Lung (tissue), 11 donors: ENCODE measurements at regions not wholly inside any gene's neighbourhood (a gene's known extent, or its start where the extent isn't known, plus 50 kb on each side); places are given as distances from the start of the nearest gene placed in this dataset.

Experiments used
- ATAC-seq: fragments of 200-7000 bp; cut with Tn5 transposase; one replicate; pipeline ENCODE4 v1.9.1; 2020; ENCODE audit warnings: moderate number of reproducible peaks; ENCODE audit not compliant: insufficient read depth, low FRiP score
- DNase-seq, 3 donors: peaks; one replicate each; pipeline ENCODE4 v3.0.0-alpha.2; 2013 to 2017
- H3K27ac ChIP-seq, 2 donors: one replicate each; pipeline ENCODE4 v1.5.1; 2013; ENCODE audit warnings: mild to moderate bottlenecking in 2 of 2, moderate library complexity in 2 of 2, control low read depth in 1 of 2, inconsistent platforms in 1 of 2, low read depth in 1 of 2, low read length in 1 of 2
- H3K27me3 ChIP-seq, 3 donors: one replicate each; pipeline ENCODE4 v1.5.1; 2013; ENCODE audit warnings: low read length in 2 of 3; ENCODE audit not compliant: control insufficient read depth in 3 of 3, insufficient read depth in 3 of 3
- H3K36me3 ChIP-seq, 4 donors: one replicate each; pipeline ENCODE4 v1.5.1; 2013; ENCODE audit warnings: low read length in 4 of 4, mild to moderate bottlenecking in 1 of 4, moderate library complexity in 1 of 4; ENCODE audit not compliant: control insufficient read depth in 4 of 4, insufficient read depth in 4 of 4
- H3K4me1 ChIP-seq, 5 donors: one replicate each; pipeline ENCODE4 v1.5.1; 2013; ENCODE audit warnings: low read length in 5 of 5, mild to moderate bottlenecking in 2 of 5, moderate library complexity in 1 of 5; ENCODE audit not compliant: control insufficient read depth in 5 of 5, insufficient read depth in 5 of 5
- H3K4me3 ChIP-seq: one replicate; pipeline ENCODE4 v1.5.1; 2013; ENCODE audit warnings: mild to moderate bottlenecking, control low read depth, moderate library complexity
- H3K9ac ChIP-seq, 2 donors: one replicate each; pipeline ENCODE4 v1.5.1; 2013; ENCODE audit warnings: low read length in 2 of 2, control low read depth in 1 of 2; ENCODE audit not compliant: insufficient read depth in 1 of 2
- H3K9me3 ChIP-seq, 4 donors: one replicate each; pipeline ENCODE4 v1.5.1; 2013; ENCODE audit warnings: low read length in 3 of 4, mild to moderate bottlenecking in 1 of 4, moderate library complexity in 1 of 4; ENCODE audit not compliant: control insufficient read depth in 4 of 4, insufficient read depth in 3 of 4
- CTCF ChIP-seq: IDR thresholded peaks from 2 replicates; pipeline ENCODE4 v1.5.1; 2012; ENCODE audit warnings: mild to moderate bottlenecking; ENCODE audit errors: control extremely low read depth, extremely low read depth
- whole genome bisulfite sequencing, 2 donors: extraction: QIAGEN DNeasy Blood & Tissue Kit; methylation state at CpG; one replicate each; pipeline ENCODE4 v1.1.7; 2013; 5-methylcytosine and 5-hydroxymethylcytosine counted together
- donor health status: control.
- donor health status: control.
- donor health status: Bipolar disorder and iron deficiency.
- donor health status: healthy.
- donor health status: DM: yes; HTN: yes; CAD: no.

GRCh38 chr16:26976873-26977272, 89.9 kb upstream of the C16orf82 start:
- Histone ChIP-seq H3K27ac (no peak overlapping the region), H3K27me3 (peaks cover 0 to 3% (median 0%) of the 10 kb centered on the region in 3 donors), H3K36me3 (no peaks in the 10 kb centered on the region), H3K4me1 (no peaks in the 10 kb centered on the region), H3K4me3 (no peak overlapping the region), H3K9me3 (peaks cover 0 to 7% (median 0%) of the 10 kb centered on the region in 4 donors), H3K9ac (no peak overlapping the region)
- DNase-seq (no peak), ATAC-seq (no peak)
- WGBS, 2 donors = 68 to 76% methylated on average over 5 of the region's 5 CpGs
- no peak for TF ChIP-seq CTCF

GRCh38 chr16:26981266-26981938, 85.3 kb upstream of the C16orf82 start:
- WGBS, 2 donors = 83 to 84% methylated on average over 8 of the region's 8 CpGs
- DNase-seq (no peak), ATAC-seq (no peak)
- no peaks in the 10 kb centered on the region for H3K36me3 ChIP-seq
- H3K4me1 ChIP-seq = no peaks in the 10 kb centered on the region
- no peaks in the 10 kb centered on the region for H3K27me3 ChIP-seq
- peaks cover 0 to 6% (median 0%) of the 10 kb centered on the region in 4 donors for H3K9me3 ChIP-seq
- no peak for TF ChIP-seq CTCF
- H3K27ac ChIP-seq = no peak overlapping the region
- no peak overlapping the region for H3K4me3 ChIP-seq
- no peak overlapping the region for H3K9ac ChIP-seq

GRCh38 chr16:26982422-26982821, 84.3 kb upstream of the C16orf82 start:
- peaks cover 0 to 4% (median 0%) of the 10 kb centered on the region in 4 donors for H3K9me3 ChIP-seq
- 91 to 98% methylated on average over 2 of the region's 2 CpGs for WGBS, 2 donors
- no peaks in the 10 kb centered on the region for H3K4me1 ChIP-seq
- no peak for ATAC-seq
- no peaks in the 10 kb centered on the region for H3K36me3 ChIP-seq
- no peak overlapping the region for H3K27ac ChIP-seq
- no peak for DNase-seq
- TF ChIP-seq CTCF = no peak
- no peaks in the 10 kb centered on the region for H3K27me3 ChIP-seq
- H3K9ac ChIP-seq = no peak overlapping the region
- no peak overlapping the region for H3K4me3 ChIP-seq

GRCh38 chr16:26983426-26983825, 83.3 kb upstream of the C16orf82 start:
- no peak for DNase-seq
- Histone ChIP-seq H3K9me3 (peaks cover 0 to 4% (median 0%) of the 10 kb centered on the region in 4 donors), H3K4me3 (no peak overlapping the region), H3K36me3 (no peaks in the 10 kb centered on the region), H3K9ac (no peak overlapping the region), H3K4me1 (no peaks in the 10 kb centered on the region), H3K27ac (no peak overlapping the region), H3K27me3 (no peaks in the 10 kb centered on the region)
- WGBS, 2 donors = 89 to 91% methylated on average over 2 of the region's 2 CpGs
- TF ChIP-seq CTCF = no peak
- no peak for ATAC-seq
